Esophagus muscularis mucosa (tissue), 4 donors: ENCODE measurements at regions not wholly inside any gene's neighbourhood (a gene's known extent, or its start where the extent isn't known, plus 50 kb on each side); places are given as distances from the start of the nearest gene placed in this dataset.

ENCODE experiments used
- DNase-seq: peaks from one replicate; pipeline ENCODE4 v3.0.0-alpha.2; 2017; ENCODE audit errors: extremely low spot score
- H3K27ac ChIP-seq, 4 donors: fragments of 200-600 bp; sonication (generic); replicated peaks in 1 of 4; 1 replicate in 3 of 4; 2 replicates in 1 of 4; pipeline ENCODE4 v1.5.1; 2016 to 2019; ENCODE audit warnings: mild to moderate bottlenecking in 1 of 4
- H3K27me3 ChIP-seq, 4 donors: fragments of 200-600 bp; sonication (generic); one replicate each; pipeline versions ENCODE4 v1.5.1 to v1.6.0; 2016 to 2019
- H3K36me3 ChIP-seq, 4 donors: fragments of 200-600 bp; sonication (generic); one replicate each; pipeline ENCODE4 v1.5.1; 2016 to 2019
- H3K4me1 ChIP-seq, 4 donors: fragments of 200-600 bp; sonication (generic); one replicate each; pipeline ENCODE4 v1.5.1; 2016 to 2019
- H3K4me3 ChIP-seq, 4 donors: fragments of 200-600 bp; sonication (generic); 1 replicate in 2 of 4; 2 replicates in 2 of 4; pipeline ENCODE4 v1.5.1; 2016 to 2019; ENCODE audit warnings: mild to moderate bottlenecking in 4 of 4, moderate library complexity in 1 of 4
- H3K9me3 ChIP-seq, 4 donors: fragments of 200-600 bp; sonication (generic); 1 replicate in 3 of 4; 2 replicates in 1 of 4; pipeline ENCODE4 v1.5.1; 2016 to 2019
- EP300 ChIP-seq: sonication (generic); formaldehyde crosslinking; IDR thresholded peaks from one replicate; pipeline ENCODE4 v1.6.1; 2017; ENCODE audit warnings: antibody characterized with exemption
- POLR2A ChIP-seq: fragments of 450-650 bp; IDR thresholded peaks from one replicate; pipeline ENCODE4 v1.6.1; 2017; ENCODE audit warnings: antibody characterized with exemption, moderate library complexity, mild to moderate bottlenecking, low read depth
- POLR2AphosphoS5 ChIP-seq, 2 donors: sonication (generic); formaldehyde crosslinking; IDR thresholded peaks; one replicate each; pipeline ENCODE4 v1.6.1; 2017; ENCODE audit warnings: antibody characterized with exemption in 2 of 2
- WGBS: methylation state at CpG from one replicate; pipeline ENCODE4 v1.1.5; 2018; 5-methylcytosine and 5-hydroxymethylcytosine counted together
- intact Hi-C: fragments of 100-400 bp; cut with DNase I; formaldehyde crosslinking; loops from one replicate; pipeline ENCODE4 v1.15.1; 2023
- TF ChIP-seq, protein P1 (sequence below), 3 experiments: fragments of 200-600 bp in 2 of 3; fragments of 450-650 bp in 1 of 3; sonication (generic) in 2 of 3; IDR thresholded peaks; one replicate each; pipeline ENCODE4 v1.5.1; 2017 to 2019; ENCODE audit warnings: antibody characterized with exemption in 3 of 3, mild to moderate bottlenecking in 2 of 3, moderate library complexity in 1 of 3

DNA sequence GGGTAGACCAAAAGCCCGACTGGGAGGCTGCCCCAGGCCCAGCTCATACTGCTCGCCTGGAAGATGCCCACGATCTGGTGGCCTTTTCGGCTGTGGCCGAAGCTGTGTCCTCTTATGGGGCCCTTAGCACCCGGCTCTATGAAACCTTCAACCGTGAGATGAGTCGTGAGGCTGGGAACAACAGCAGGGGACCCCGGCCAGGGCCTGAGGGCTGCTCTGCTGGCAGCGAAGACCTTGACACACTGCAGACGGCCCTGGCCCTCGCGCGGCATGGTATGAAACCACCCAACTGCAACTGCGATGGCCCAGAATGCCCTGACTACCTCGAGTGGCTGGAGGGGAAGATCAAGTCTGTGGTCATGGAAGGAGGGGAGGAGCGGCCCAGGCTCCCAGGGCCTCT lies 61.7 kb downstream of the TET3 start:
- no peaks in the 10 kb centered on the region for H3K27me3 ChIP-seq

DNA sequence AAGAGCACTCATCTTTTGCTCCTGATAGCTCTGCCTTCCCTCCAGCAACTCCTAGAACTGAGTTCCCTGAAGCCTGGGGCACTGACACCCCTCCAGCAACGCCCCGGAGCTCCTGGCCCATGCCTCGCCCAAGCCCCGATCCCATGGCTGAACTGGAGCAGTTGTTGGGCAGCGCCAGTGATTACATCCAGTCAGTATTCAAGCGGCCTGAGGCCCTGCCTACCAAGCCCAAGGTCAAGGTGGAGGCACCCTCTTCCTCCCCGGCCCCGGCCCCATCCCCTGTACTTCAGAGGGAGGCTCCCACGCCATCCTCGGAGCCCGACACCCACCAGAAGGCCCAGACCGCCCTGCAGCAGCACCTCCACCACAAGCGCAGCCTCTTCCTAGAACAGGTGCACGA lies 62.4 kb downstream of the TET3 start:
- TF ChIP-seq, protein P1, sequence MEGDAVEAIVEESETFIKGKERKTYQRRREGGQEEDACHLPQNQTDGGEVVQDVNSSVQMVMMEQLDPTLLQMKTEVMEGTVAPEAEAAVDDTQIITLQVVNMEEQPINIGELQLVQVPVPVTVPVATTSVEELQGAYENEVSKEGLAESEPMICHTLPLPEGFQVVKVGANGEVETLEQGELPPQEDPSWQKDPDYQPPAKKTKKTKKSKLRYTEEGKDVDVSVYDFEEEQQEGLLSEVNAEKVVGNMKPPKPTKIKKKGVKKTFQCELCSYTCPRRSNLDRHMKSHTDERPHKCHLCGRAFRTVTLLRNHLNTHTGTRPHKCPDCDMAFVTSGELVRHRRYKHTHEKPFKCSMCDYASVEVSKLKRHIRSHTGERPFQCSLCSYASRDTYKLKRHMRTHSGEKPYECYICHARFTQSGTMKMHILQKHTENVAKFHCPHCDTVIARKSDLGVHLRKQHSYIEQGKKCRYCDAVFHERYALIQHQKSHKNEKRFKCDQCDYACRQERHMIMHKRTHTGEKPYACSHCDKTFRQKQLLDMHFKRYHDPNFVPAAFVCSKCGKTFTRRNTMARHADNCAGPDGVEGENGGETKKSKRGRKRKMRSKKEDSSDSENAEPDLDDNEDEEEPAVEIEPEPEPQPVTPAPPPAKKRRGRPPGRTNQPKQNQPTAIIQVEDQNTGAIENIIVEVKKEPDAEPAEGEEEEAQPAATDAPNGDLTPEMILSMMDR (IDR thresholded peaks at IDR 0.05), result no peak
- TF ChIP-seq POLR2A, result no peak
- no peak for TF ChIP-seq POLR2AphosphoS5 (IDR thresholded peaks at IDR 0.05)
- no peak for TF ChIP-seq EP300
- intact Hi-C loops, result loop anchor here (5.0 kb wide), 1 partner anchor 35 kb away; no protein-coding TSS in a partner anchor

More for the DNA sequence above, 61.7 kb downstream of the TET3 start:
- intact Hi-C loops, result loop anchor here (5.0 kb wide), 1 partner anchor 36 kb away; no protein-coding TSS in a partner anchor
- Histone ChIP-seq H3K4me3 (no peak overlapping the region), H3K4me1 (no peaks in the 10 kb centered on the region), H3K36me3 (peaks cover 8 to 30% (median 21%) of the 10 kb centered on the region in 4 donors), H3K27ac (no peak overlapping the region), H3K9me3 (no peaks in the 10 kb centered on the region)
- WGBS, result 90% methylated on average over 4 of the region's 17 CpGs
- no peak for DNase-seq
- TF ChIP-seq EP300, result no peak
- TF ChIP-seq, protein P1 (IDR thresholded peaks at IDR 0.05), result no peak
- TF ChIP-seq POLR2A, result no peak
- TF ChIP-seq POLR2AphosphoS5 (IDR thresholded peaks at IDR 0.05), result no peak

DNA sequence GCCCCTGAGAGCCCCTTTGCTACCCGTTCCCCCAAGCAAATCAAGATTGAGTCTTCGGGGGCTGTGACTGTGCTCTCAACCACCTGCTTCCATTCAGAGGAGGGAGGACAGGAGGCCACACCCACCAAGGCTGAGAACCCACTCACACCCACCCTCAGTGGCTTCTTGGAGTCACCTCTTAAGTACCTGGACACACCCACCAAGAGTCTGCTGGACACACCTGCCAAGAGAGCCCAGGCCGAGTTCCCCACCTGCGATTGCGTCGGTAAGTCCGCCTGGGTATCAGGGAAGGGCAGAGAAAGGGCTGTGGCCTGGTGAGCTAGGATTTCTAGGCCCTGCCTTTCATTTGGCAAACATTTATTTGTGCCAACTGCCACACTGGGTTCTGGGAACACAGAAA lies 63.4 kb downstream of the TET3 start:
- DNase-seq, result no peak
- Histone ChIP-seq H3K4me1 (no peaks in the 10 kb centered on the region), H3K27me3 (no peaks in the 10 kb centered on the region), H3K36me3 (peaks cover 8 to 30% (median 21%) of the 10 kb centered on the region in 4 donors), H3K4me3 (no peak overlapping the region), H3K27ac (no peak overlapping the region), H3K9me3 (no peaks in the 10 kb centered on the region)
- intact Hi-C loops, result loop anchor here (5.0 kb wide), 1 partner anchor 34 kb away; no protein-coding TSS in a partner anchor
- TF ChIP-seq POLR2A (no peak), EP300 (no peak), POLR2AphosphoS5 (IDR thresholded peaks at IDR 0.05) (no peak)
- TF ChIP-seq, protein P1 (IDR thresholded peaks at IDR 0.05), result no peak
- WGBS, result 100% methylated on average over 6 of the region's 7 CpGs

More for the DNA sequence above, 62.4 kb downstream of the TET3 start:
- Histone ChIP-seq H3K27ac (no peak overlapping the region), H3K36me3 (peaks cover 8 to 30% (median 21%) of the 10 kb centered on the region in 4 donors), H3K4me1 (no peaks in the 10 kb centered on the region), H3K9me3 (no peaks in the 10 kb centered on the region), H3K4me3 (no peak overlapping the region), H3K27me3 (no peaks in the 10 kb centered on the region)
- DNase-seq, result no peak
- 99% methylated on average over 14 of the region's 14 CpGs for WGBS

DNA sequence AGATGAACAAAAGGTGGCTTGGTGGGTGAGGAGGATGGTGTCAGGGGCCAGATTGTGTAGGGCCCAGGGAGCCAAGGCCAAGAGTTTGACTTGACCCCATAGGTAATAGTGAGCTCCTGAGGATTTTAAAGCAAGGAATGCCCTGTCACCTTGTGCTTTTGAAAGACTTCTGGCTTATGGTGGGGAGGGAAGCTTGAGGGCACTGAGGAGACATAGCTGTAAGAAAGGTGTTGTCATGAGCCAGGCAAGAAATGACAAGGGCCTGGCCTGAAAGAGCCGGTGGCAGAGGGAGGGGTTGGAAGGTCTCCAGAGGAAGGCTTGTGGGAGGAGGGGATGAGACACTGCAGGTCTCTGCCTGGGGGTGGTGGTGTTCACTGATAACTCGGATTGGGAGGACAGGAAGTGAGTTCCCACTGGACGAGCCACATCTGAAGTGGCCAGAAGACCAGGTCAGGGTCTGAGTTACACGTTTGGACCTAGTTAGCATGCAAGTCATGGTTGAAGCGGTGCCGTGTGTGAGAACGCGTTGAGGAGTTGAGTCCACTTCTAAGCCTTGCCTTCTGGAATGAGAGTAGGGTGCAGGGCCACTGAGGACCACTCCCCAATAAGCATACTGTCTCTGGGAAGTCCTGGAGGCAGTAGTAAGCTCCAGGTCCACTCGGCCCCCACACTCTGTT lies 64.3 kb downstream of the TET3 start:
- Histone ChIP-seq H3K27me3 (no peaks in the 10 kb centered on the region), H3K36me3 (peaks cover 8 to 30% (median 21%) of the 10 kb centered on the region in 4 donors), H3K9me3 (no peaks in the 10 kb centered on the region), H3K4me1 (no peaks in the 10 kb centered on the region), H3K4me3 (no peak overlapping the region), H3K27ac (no peak overlapping the region)
- intact Hi-C loops, result loop anchor here (5.0 kb wide), 1 partner anchor 33 kb away; no protein-coding TSS in a partner anchor
- TF ChIP-seq, protein P1 (IDR thresholded peaks at IDR 0.05), result no peak
- no peak for TF ChIP-seq POLR2A
- TF ChIP-seq EP300, result no peak
- no peak for TF ChIP-seq POLR2AphosphoS5 (IDR thresholded peaks at IDR 0.05)
- no peak for DNase-seq
- whole genome bisulfite sequencing, result 80% methylated on average over 7 of the region's 9 CpGs
